T-helper 1 cell (primary cell): ENCODE measurements at regions not wholly inside any gene's neighbourhood (a gene's known extent, or its start where the extent isn't known, plus 50 kb on each side); places are given as distances from the start of the nearest gene placed in this dataset.
"Not testable (repeated sequence)": the region's sequence is repeated elsewhere in the genome, so short reads cannot be mapped to it uniquely, and the experiment has no call there.

Experiments used
- DNase-seq, 5 donors: peaks; one replicate each; pipeline ENCODE4 v3.0.0-alpha.2; 2012 to 2020

DNA sequence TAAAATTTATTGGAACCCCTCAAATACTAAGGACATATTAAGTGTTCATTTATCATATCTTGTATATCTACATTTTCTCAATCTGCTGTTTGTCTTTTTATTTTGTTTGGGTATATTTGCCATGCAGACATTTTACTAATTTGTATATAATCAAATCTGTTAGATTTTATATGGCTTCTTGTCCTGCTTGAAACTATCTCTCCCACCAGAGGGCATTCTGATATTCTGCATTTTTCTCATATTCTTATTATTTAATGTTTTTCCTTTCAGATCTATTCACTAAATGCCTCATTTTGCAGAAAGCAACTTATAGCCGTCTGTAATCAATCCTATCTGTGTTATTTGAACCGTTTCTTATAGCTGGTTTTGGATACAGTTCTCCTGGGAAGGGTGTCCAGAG lies 745.5 kb downstream of the LRRIQ3 start:
- DNase-seq: no peak

DNA sequence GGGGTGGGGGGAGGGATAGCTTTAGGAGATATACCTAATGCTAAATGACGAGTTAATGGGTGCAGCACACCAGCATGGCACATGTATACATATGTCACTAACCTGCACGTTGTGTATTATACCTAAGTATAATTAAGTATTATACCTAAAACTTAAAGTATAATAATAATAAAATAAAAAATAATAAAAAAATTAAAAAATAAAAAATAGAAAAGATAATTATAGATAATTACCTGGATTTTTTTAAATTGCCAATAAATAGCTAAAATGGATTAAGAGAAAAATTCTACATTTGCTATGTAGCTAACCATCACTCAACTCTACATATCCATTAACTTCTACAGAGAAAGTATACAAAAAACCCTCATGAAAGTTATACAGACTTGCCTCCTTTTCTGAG lies 747.3 kb downstream of the LRRIQ3 start:
- DNase-seq: not testable (repeated sequence)

- no peak for DNase-seq
Observed at GRCh38 chr1:73411479-73411878, 786.5 kb downstream of the LRRIQ3 start.

GRCh38 chr1:73401666-73402065 lies 796.3 kb downstream of the LRRIQ3 start:
- no peak for DNase-seq

GRCh38 chr1:73382966-73383365 lies 815.0 kb downstream of the LRRIQ3 start:
- no peak for DNase-seq

DNA sequence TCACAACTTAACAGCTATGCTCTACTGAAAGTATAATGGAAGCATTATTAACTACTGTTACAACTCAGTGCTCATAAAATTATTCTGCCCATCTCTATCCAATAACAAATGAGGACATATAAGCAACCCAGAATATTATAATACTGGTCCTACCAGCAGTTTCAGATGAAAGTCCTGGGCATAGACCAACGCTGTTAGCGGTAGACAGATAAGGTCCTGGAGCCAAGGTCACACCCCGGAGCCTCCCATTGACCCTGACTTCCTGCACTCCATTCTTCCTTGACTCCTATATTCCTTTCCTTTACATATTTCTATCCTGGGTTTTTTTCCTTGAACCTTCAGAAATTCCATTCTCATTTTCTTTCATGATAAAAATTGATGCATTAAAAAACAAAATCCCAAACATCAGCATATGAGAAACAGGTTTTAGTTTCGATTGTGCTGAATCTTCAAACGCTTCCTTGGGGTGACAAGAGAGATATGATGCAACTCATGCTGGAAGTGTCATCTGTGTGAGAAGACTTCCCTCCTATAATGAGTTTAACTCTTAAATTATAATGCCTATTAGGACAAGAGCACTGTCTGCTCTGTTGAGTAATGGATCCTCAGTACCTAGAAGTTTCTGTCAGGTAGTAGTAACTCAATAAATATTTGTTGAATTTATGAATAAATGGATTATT lies 831.1 kb downstream of the LRRIQ3 start:
- DNase-seq: no peak

DNA sequence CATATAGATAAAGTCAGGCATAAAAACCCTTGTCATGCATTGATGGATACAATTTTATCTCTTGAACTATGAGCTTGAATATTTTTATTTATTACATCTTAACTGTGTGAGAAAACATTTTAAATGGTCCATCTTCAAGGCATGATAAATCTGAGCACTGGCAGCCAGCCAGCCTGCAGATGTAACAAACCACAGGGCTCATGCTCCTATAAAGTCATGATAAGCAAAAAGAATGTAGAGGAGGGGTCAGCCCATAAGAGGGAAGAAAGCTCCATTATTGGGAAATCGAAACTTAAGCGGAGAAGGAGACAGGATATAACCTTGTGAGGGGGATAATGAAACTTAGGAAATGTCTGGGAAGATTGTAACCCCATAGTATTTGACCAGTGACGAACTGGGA lies 839.0 kb downstream of the LRRIQ3 start:
- no peak for DNase-seq

DNA sequence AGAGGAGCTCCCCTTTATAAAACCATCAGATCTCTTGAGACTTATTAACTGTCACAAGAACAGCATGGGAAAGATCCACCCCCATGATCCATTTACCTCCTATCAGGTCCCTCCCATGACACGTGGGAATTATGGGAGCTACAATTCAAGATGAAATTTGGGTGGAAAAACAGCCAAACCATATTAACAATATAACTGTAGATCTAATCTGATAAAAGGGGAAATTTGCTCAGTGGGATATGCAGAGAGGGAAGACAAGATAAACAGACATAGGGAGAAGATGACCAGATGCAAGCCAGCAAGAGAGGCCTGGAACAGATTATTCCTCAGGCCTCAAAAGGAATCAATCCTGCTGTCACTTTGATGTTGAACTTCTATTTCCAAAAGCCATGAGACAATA lies 841.5 kb downstream of the LRRIQ3 start:
- no peak for DNase-seq

DNA sequence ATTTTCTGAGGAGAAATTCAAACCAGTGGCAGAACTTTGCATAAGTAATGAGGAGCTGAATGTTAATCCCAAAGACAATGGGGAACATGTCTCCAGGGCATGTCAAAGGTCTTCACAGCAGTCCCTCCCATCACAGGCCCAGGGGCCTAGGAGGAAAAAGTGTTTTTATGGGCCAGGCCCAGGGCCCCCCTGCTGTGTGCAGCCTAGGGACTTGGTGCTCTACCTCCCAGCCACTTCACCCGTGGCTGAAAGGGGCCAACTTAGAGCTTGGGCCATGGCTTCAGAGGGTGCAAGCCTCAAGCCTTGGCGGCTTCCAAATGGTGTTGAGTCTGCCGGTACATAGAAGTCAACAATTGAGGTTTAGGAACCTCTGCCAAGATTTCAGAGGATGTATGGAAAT lies 854.0 kb downstream of the LRRIQ3 start:
- no peak for DNase-seq

DNA sequence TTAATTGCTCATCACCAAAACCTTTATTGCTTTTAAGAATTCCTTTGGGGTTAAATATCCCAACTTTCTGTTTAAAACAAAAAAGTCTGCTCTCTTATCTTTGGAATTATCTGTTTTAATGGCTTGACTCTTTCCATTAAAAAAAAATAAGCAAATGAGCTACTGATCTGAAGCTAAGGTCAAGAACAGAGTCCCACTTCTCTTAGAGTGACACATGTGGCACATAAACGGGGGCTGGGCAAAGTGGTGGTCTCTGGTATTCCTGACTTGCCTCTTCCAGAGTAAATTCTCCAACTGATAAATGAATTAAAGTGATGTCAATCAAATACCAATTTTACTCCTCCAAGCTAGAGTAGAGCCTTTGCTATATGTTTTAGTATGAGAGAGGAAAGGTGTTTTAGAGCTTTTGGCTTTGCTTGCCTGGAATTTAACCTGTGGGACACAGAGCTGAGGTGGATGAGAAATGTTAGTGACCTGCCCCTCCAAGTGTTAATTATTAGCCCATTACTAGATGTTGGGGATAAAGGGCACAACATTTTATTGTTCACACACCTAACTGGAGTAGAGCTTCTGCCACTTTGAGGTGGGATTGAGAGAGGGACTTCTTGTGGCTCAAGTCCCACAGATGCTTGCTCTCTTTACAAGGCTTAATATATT lies 864.0 kb downstream of the LRRIQ3 start:
- no peak for DNase-seq

DNA sequence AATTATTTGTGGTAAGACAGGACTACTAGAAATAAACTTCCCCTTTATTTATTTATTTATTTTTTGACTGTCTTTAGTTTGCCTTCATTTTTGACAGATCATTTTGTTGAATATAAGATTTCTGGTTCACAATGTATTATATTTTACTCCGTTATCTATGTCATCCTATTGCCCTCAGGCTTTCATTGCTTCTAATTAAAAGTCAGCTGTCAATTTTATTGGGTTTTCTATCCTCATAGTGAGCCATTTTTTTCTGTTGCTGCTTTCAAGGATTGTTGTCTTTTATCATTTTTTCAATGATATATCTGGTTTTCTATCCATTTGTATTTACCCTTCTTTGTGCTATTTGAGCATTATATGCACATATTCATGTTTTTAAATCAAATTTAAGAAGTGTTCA lies 866.2 kb downstream of the LRRIQ3 start:
- DNase-seq: no peak

GRCh38 chr1:73327998-73328397 lies 870.0 kb downstream of the LRRIQ3 start:
- no peak for DNase-seq

GRCh38 chr1:73327180-73327793 lies 870.7 kb downstream of the LRRIQ3 start:
- no peak for DNase-seq

GRCh38 chr1:73326663-73327062 lies 871.3 kb downstream of the LRRIQ3 start:
- no peak for DNase-seq

DNA sequence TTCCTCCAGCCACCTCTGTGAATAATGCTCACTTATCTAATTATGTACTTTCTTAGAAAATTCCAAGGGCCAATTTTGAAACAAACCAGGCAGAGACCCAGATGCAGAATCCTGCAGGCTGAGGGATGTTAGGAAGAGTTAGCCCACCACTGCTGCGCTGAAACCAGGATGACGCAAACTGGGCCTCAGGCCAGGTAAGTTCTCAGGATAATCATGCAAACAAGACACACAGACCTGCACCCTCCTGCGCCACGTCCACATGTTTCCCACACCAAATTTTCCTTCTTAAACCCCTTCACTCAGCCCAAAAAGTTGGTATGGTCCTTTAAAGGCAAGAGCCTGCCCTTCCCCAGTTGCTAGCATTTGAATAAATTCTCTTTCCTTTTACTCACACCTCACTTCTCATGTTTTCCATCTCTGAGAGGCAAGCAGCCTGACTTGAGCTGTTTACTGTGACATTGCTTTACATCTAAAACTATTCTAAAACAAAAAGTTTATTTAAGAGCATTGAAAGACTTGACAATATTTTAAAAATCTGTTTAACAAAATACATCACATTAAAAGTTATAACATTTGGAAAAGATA lies 887.1 kb downstream of the LRRIQ3 start:
- no peak for DNase-seq

- no peak for DNase-seq
Observed at GRCh38 chr1:73306899-73307555, 890.9 kb downstream of the LRRIQ3 start.

DNA sequence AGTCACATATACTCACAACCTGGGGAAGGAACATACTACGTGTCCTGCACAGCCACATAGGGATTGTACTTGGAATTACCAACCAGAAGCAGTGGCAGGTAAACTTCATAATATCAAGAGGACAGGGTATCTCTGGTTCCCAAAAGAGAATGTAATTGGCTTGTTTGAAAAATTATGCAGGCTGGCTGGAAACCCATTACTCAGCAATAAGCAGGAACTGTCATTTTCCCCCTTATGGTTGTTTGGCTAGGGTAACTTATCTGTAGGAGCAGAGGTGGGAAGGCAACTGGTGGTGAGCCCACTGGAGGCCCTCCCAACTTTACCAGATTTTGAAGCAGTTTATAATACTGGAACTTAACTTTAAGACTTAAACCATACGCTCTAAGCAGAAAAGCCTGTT lies 924.1 kb downstream of the LRRIQ3 start:
- DNase-seq: no peak

DNA sequence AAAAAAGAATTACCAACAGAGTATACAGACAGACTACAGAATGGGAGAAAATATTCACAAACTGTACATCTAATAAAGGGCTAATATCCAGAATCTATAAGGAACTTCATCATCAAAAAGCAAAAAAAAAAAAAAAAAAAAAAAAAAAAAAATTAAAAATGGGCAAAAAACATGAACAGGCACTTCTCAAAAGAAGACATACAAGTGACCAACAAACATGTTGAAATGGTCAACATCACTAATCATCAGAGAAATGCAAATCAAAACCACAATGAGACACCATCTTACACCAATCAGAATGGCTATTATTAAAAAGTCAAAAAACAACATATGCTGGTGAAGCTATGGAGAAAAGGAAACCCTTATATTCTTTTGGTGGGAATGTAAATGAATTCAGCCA lies 952.8 kb downstream of the LRRIQ3 start:
- not testable (repeated sequence) for DNase-seq

GRCh38 chr1:73218995-73219546 lies 936.7 kb upstream of the NEGR1 start:
- DNase-seq: no peak

DNA sequence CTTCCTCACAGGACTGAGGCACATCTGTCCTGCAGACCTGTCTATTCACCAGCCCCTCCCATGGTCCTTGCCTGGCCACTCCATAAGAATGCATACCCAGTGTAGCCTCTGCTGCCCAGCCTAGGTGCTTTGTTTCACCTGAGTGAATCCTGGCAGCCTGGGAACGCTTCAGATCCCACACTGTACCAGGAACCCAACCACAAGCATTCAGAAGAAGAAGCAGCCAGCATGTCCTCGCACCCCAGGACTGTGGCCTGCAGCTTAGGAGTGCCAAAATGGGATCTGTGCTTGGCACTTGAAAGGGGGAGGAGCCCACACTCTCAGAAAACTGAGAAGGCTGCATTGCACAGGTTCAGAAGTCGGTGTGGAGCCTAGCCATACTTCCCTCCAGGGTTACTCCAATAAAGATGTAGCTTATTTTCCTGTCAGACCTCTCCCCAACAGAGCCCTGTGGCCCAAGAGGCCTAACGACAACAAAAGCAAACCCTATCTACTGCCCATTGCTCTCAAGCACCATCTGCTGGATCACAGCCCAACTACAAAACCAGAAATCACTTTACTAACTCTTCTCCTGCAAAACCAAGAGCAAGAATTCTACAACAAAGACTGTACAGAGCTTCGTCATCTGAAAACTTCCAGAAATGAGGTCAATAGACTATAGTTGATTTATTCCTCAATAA lies 923.1 kb upstream of the NEGR1 start:
- no peak for DNase-seq

DNA sequence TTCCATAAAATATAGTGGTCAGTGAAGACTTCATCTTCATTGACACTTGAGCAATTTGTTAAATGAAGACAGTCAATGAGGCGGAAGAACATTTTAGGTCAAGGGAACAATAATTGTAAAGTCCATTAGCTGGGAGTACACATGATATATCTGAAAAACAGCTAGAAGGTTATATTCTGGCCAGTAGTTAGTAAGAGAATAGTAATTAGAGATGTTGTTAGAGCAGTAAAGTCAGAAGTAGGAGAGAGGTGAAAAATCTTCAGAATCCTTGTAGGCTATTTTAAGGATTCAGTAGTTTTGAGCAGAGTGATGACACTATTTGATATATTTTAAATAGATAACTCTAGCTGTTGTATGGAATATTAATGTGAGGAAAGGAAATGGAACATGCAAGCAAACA lies 915.6 kb upstream of the NEGR1 start:
- DNase-seq: no peak

DNA sequence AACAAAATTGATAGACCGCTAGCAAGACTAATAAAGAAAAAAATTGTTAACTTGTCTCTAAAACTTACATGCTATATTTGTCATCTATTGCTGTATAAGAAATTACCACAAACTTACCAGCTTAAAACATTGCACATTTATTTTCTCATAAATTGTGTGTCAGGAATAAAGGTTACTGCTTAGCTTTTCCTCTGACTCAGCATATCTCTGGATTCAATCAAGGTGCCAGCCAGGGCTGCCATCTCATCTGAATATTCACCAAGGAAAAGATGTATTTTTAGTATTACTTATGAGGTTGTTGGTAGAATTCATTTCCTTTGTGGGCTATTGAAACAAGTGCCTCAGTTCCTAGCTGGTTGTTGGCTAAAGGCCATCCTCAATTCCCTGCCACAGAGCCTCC lies 912.6 kb upstream of the NEGR1 start:
- no peak for DNase-seq

GRCh38 chr1:73183581-73183980 lies 901.2 kb upstream of the NEGR1 start:
- not testable (repeated sequence) for DNase-seq
